Neutrophil (primary cell): ENCODE measurements at regions not wholly inside any gene's neighbourhood (a gene's known extent, or its start where the extent isn't known, plus 50 kb on each side); places are given as distances from the start of the nearest gene placed in this dataset.

Source experiments
- H3K27ac ChIP-seq: fragments of 200-600 bp; sonication (generic); 2 replicates; pipeline ENCODE4 v1.5.1; 2016; ENCODE audit warnings: mild to moderate bottlenecking, moderate library complexity
- H3K27me3 ChIP-seq: fragments of 200-600 bp; sonication (generic); 2 replicates; pipeline ENCODE4 v1.6.0; 2016; ENCODE audit warnings: mild to moderate bottlenecking
- H3K36me3 ChIP-seq: fragments of 200-600 bp; sonication (generic); 2 replicates; pipeline ENCODE4 v1.5.1; 2017
- H3K4me1 ChIP-seq, 2 experiments: fragments of 200-600 bp in 1 of 2; sonication (generic) in 1 of 2; 1 replicate in 1 of 2; 2 replicates in 1 of 2; pipeline versions ENCODE4 v1.5.1 to v1.6.1; 2013 to 2016; ENCODE audit warnings: low read depth in 1 of 2, low read length in 1 of 2, mild to moderate bottlenecking in 1 of 2, moderate library complexity in 1 of 2; ENCODE audit not compliant: control insufficient read depth in 1 of 2, insufficient read depth in 1 of 2
- H3K4me3 ChIP-seq, 2 experiments: fragments of 200-600 bp in 1 of 2; sonication (generic) in 1 of 2; 1 replicate in 1 of 2; 2 replicates in 1 of 2; pipeline ENCODE4 v1.5.1; 2013 to 2016; ENCODE audit warnings: low read depth in 1 of 2, low read length in 1 of 2, mild to moderate bottlenecking in 1 of 2, moderate library complexity in 1 of 2
- H3K9me3 ChIP-seq: fragments of 200-600 bp; sonication (generic); 2 replicates; pipeline ENCODE4 v1.5.1; 2016
- CTCF ChIP-seq: fragments of 200-600 bp; sonication (generic); IDR thresholded peaks from 2 replicates; pipeline ENCODE4 v1.5.1; 2016; ENCODE audit warnings: antibody characterized with exemption

GRCh38 chr14:98984027-98984718 lies 287.8 kb downstream of the BCL11B start:
- Histone ChIP-seq H3K4me1 (no peaks in the 10 kb centered on the region), H3K27ac (no peak overlapping the region), H3K27me3 (no peaks in the 10 kb centered on the region), H3K36me3 (no peaks in the 10 kb centered on the region), H3K9me3 (no peaks in the 10 kb centered on the region), H3K4me3 (no peak overlapping the region)
- no peak for TF ChIP-seq CTCF

- no peaks in the 10 kb centered on the region for H3K4me1 ChIP-seq
- H3K4me3 ChIP-seq, result no peak overlapping the region
- no peaks in the 10 kb centered on the region for H3K36me3 ChIP-seq
- no peak for TF ChIP-seq CTCF
- H3K27ac ChIP-seq, result no peak overlapping the region
- H3K9me3 ChIP-seq, result no peaks in the 10 kb centered on the region
- no peaks in the 10 kb centered on the region for H3K27me3 ChIP-seq
These were observed 287.3 kb downstream of the BCL11B start for GRCh38 chr14:98984719-98985041.

DNA sequence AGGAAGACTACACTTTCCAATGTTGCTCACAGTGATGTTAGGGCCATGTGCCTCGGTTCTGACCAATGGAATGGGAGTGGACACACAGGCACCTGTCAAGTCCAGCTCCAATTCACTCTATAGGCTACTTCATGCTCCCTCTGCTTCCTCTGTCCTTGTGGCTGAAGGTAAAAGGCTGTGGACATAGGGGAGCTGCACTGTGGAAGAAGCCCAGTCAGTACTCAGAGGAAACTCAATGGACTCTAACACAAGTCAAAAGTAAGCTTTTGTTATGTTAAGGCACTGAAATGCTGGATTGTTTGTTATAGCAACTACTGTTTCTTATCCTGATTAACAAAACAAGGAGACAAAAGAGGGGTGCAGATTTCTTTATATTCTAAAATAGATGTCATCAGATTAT lies 278.2 kb downstream of the BCL11B start:
- Histone ChIP-seq H3K36me3 (peaks cover 2% of the 10 kb centered on the region), H3K4me1 (no peaks in the 10 kb centered on the region), H3K27me3 (no peaks in the 10 kb centered on the region), H3K4me3 (no peak overlapping the region), H3K27ac (no peak overlapping the region), H3K9me3 (no peaks in the 10 kb centered on the region)
- no peak for TF ChIP-seq CTCF

GRCh38 chr14:98994561-98994960 lies 277.4 kb downstream of the BCL11B start:
- H3K27ac ChIP-seq, result no peak overlapping the region
- H3K4me1 ChIP-seq, result no peaks in the 10 kb centered on the region
- no peaks in the 10 kb centered on the region for H3K9me3 ChIP-seq
- no peak overlapping the region for H3K4me3 ChIP-seq
- H3K27me3 ChIP-seq, result no peaks in the 10 kb centered on the region
- TF ChIP-seq CTCF, result no peak
- H3K36me3 ChIP-seq, result peaks cover 9% of the 10 kb centered on the region

DNA sequence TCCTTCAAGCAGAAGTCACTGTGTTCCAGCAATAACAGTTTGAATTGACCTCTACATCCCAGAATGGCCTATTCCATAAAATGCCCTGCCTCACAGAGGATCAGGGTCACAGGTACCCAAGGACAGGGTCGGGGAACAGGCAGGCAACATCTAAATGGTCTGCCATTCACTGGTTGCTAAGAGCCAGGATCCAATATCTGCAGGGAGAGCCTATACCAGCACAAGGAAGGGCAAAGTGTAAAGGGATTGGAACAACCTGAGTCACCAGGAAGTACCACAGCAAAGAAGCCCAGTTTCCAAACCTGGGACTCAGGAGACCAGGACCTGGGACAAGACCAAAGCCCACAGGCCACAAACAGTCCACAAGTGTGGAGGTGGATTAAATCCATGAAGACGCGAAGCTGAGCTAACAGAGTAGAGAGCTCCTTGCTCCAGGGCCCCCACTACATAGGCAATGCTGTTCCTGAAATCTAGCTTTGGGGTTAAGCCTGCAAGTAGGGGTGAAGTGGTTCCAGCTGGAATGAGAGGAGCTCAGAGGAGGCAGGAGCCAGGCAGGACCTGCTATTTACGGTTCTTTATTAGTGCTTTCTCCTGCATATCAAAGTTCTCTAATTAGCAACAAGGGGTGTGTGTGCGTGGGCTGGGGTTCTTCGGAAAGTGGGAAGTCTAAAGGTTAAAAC lies 274.3 kb downstream of the BCL11B start:
- H3K27ac ChIP-seq, result no peak overlapping the region
- H3K9me3 ChIP-seq, result no peaks in the 10 kb centered on the region
- H3K4me3 ChIP-seq, result no peak overlapping the region
- no peak for TF ChIP-seq CTCF
- no peaks in the 10 kb centered on the region for H3K27me3 ChIP-seq
- H3K4me1 ChIP-seq, result no peaks in the 10 kb centered on the region
- peaks cover 14% of the 10 kb centered on the region for H3K36me3 ChIP-seq
